GM20000 (cell line): ENCODE measurements at regions not wholly inside any gene's neighbourhood (a gene's known extent, or its start where the extent isn't known, plus 50 kb on each side); places are given as distances from the start of the nearest gene placed in this dataset.
"Not testable (repeated sequence)": the region's sequence is repeated elsewhere in the genome, so short reads cannot be mapped to it uniquely, and the experiment has no call there.

Experiments used
- DNase-seq: peaks from one replicate; pipeline ENCODE4 v3.0.0; 2012; ENCODE audit warnings: low spot score
- CTCF ChIP-seq: IDR thresholded peaks from 2 replicates; pipeline ENCODE4 v1.5.1; 2012; ENCODE audit warnings: mild to moderate bottlenecking, control low read depth; ENCODE audit errors: extremely low read depth, missing control alignments

GRCh38 chr7:138317044-138317596 lies 142.9 kb upstream of the TRIM24 start:
- no peak for DNase-seq
- no peak for TF ChIP-seq CTCF

- TF ChIP-seq CTCF: no peak
- DNase-seq: no peak
Observed at GRCh38 chr7:138324941-138325340, 135.1 kb upstream of the TRIM24 start.

GRCh38 chr7:138325434-138325833 lies 134.6 kb upstream of the TRIM24 start:
- DNase-seq: no peak
- TF ChIP-seq CTCF: no peak

- DNase-seq: no peak
- TF ChIP-seq CTCF: no peak
Observed at GRCh38 chr7:138328215-138328614, 131.8 kb upstream of the TRIM24 start.

- DNase-seq: not testable (repeated sequence)
Observed at GRCh38 chr7:138332850-138333249, 127.2 kb upstream of the TRIM24 start.

GRCh38 chr7:138338361-138338760 lies 121.7 kb upstream of the TRIM24 start:
- TF ChIP-seq CTCF: no peak
- DNase-seq: no peak

- not testable (repeated sequence) for DNase-seq
Observed at GRCh38 chr7:138339229-138339628, 120.8 kb upstream of the TRIM24 start.

GRCh38 chr7:138342990-138343389 lies 117.1 kb upstream of the TRIM24 start:
- no peak for DNase-seq
- no peak for TF ChIP-seq CTCF

GRCh38 chr7:138345567-138345966 lies 114.5 kb upstream of the TRIM24 start:
- no peak for DNase-seq

More at GRCh38 chr7:138345567-138345966, 114.5 kb upstream of the TRIM24 start:
- TF ChIP-seq CTCF: no peak
